ENCODE measurements at regions not wholly inside any gene's neighbourhood (a gene's known extent, or its start where the extent isn't known, plus 50 kb on each side); places are given as distances from the start of the nearest gene placed in this dataset.

GRCh38 chr2:105607920-105608504 lies 136.7 kb upstream of the NCK2 start:
- Histone ChIP-seq H3K4me3 (ENCODE audit: low read length) (no peak overlapping the region), H3K4me1 (ENCODE audit: insufficient read depth, low read length) (peaks cover 14% of the 10 kb centered on the region), H3K9me3 (ENCODE audit: low read length) (no peaks in the 10 kb centered on the region), H3K27me3 (ENCODE audit: insufficient read depth, low read length) (no peaks in the 10 kb centered on the region), H3K36me3 (ENCODE audit: insufficient read depth, low read length) (no peaks in the 10 kb centered on the region), H2AFZ (ENCODE audit: low read depth, low read length) (no peak overlapping the region)

GRCh38 chr2:105606081-105606480 lies 138.6 kb upstream of the NCK2 start:
- peaks cover 10% of the 10 kb centered on the region for H3K4me1 ChIP-seq (ENCODE audit: insufficient read depth, low read length)
- no peaks in the 10 kb centered on the region for H3K36me3 ChIP-seq (ENCODE audit: insufficient read depth, low read length)
- no peaks in the 10 kb centered on the region for H3K27me3 ChIP-seq (ENCODE audit: insufficient read depth, low read length)
- no peak overlapping the region for H3K4me3 ChIP-seq (ENCODE audit: low read length)
- H3K9me3 ChIP-seq (ENCODE audit: low read length), result no peaks in the 10 kb centered on the region
- no peak overlapping the region for H2AFZ ChIP-seq (ENCODE audit: low read depth, low read length)

GRCh38 chr2:105604938-105605337 lies 139.8 kb upstream of the NCK2 start:
- no peaks in the 10 kb centered on the region for H3K36me3 ChIP-seq (ENCODE audit: insufficient read depth, low read length)
- peaks cover 4% of the 10 kb centered on the region for H3K4me1 ChIP-seq (ENCODE audit: insufficient read depth, low read length)
- no peak overlapping the region for H2AFZ ChIP-seq (ENCODE audit: low read depth, low read length)
- no peak overlapping the region for H3K4me3 ChIP-seq (ENCODE audit: low read length)
- H3K27me3 ChIP-seq (ENCODE audit: insufficient read depth, low read length), result no peaks in the 10 kb centered on the region
- H3K9me3 ChIP-seq (ENCODE audit: low read length), result no peaks in the 10 kb centered on the region

- Histone ChIP-seq H3K36me3 (ENCODE audit: insufficient read depth, low read length) (no peaks in the 10 kb centered on the region), H3K9me3 (ENCODE audit: low read length) (no peaks in the 10 kb centered on the region), H3K4me3 (ENCODE audit: low read length) (no peak overlapping the region), H3K27me3 (ENCODE audit: insufficient read depth, low read length) (no peaks in the 10 kb centered on the region), H3K4me1 (ENCODE audit: insufficient read depth, low read length) (peaks cover 4% of the 10 kb centered on the region), H2AFZ (ENCODE audit: low read depth, low read length) (no peak overlapping the region)
Observed at GRCh38 chr2:105600949-105601794, 143.5 kb upstream of the NCK2 start.

GRCh38 chr2:105600602-105600948 lies 144.1 kb upstream of the NCK2 start:
- peaks cover 4% of the 10 kb centered on the region for H3K4me1 ChIP-seq (ENCODE audit: insufficient read depth, low read length)
- no peaks in the 10 kb centered on the region for H3K36me3 ChIP-seq (ENCODE audit: insufficient read depth, low read length)
- no peak overlapping the region for H3K4me3 ChIP-seq (ENCODE audit: low read length)
- no peaks in the 10 kb centered on the region for H3K9me3 ChIP-seq (ENCODE audit: low read length)
- H2AFZ ChIP-seq (ENCODE audit: low read depth, low read length), result no peak overlapping the region
- no peaks in the 10 kb centered on the region for H3K27me3 ChIP-seq (ENCODE audit: insufficient read depth, low read length)

GRCh38 chr2:105600037-105600442 lies 144.7 kb upstream of the NCK2 start:
- Histone ChIP-seq H3K27me3 (ENCODE audit: insufficient read depth, low read length) (no peaks in the 10 kb centered on the region), H3K4me3 (ENCODE audit: low read length) (no peak overlapping the region), H2AFZ (ENCODE audit: low read depth, low read length) (no peak overlapping the region), H3K9me3 (ENCODE audit: low read length) (no peaks in the 10 kb centered on the region), H3K4me1 (ENCODE audit: insufficient read depth, low read length) (peaks cover 4% of the 10 kb centered on the region), H3K36me3 (ENCODE audit: insufficient read depth, low read length) (no peaks in the 10 kb centered on the region)

GRCh38 chr2:105598829-105599698 lies 145.6 kb upstream of the NCK2 start:
- no peak overlapping the region for H2AFZ ChIP-seq (ENCODE audit: low read depth, low read length)
- H3K4me3 ChIP-seq (ENCODE audit: low read length), result no peak overlapping the region
- no peaks in the 10 kb centered on the region for H3K9me3 ChIP-seq (ENCODE audit: low read length)
- H3K4me1 ChIP-seq (ENCODE audit: insufficient read depth, low read length), result peaks cover 4% of the 10 kb centered on the region
- no peaks in the 10 kb centered on the region for H3K27me3 ChIP-seq (ENCODE audit: insufficient read depth, low read length)
- no peaks in the 10 kb centered on the region for H3K36me3 ChIP-seq (ENCODE audit: insufficient read depth, low read length)

- H3K4me1 ChIP-seq (ENCODE audit: insufficient read depth, low read length), result peaks cover 4% of the 10 kb centered on the region
- no peaks in the 10 kb centered on the region for H3K36me3 ChIP-seq (ENCODE audit: insufficient read depth, low read length)
- no peak overlapping the region for H2AFZ ChIP-seq (ENCODE audit: low read depth, low read length)
- H3K27me3 ChIP-seq (ENCODE audit: insufficient read depth, low read length), result no peaks in the 10 kb centered on the region
- H3K9me3 ChIP-seq (ENCODE audit: low read length), result no peaks in the 10 kb centered on the region
- no peak overlapping the region for H3K4me3 ChIP-seq (ENCODE audit: low read length)
Observed at GRCh38 chr2:105597806-105598803, 146.6 kb upstream of the NCK2 start.

- Histone ChIP-seq H2AFZ (ENCODE audit: low read depth, low read length) (no peak overlapping the region), H3K4me1 (ENCODE audit: insufficient read depth, low read length) (peaks cover 7% of the 10 kb centered on the region), H3K36me3 (ENCODE audit: insufficient read depth, low read length) (no peaks in the 10 kb centered on the region), H3K27me3 (ENCODE audit: insufficient read depth, low read length) (no peaks in the 10 kb centered on the region), H3K4me3 (ENCODE audit: low read length) (no peak overlapping the region), H3K9me3 (ENCODE audit: low read length) (no peaks in the 10 kb centered on the region)
Observed at GRCh38 chr2:105597011-105597805, 147.5 kb upstream of the NCK2 start.

GRCh38 chr2:105596411-105596921 lies 148.2 kb upstream of the NCK2 start:
- no peak overlapping the region for H3K4me3 ChIP-seq (ENCODE audit: low read length)
- H3K36me3 ChIP-seq (ENCODE audit: insufficient read depth, low read length), result no peaks in the 10 kb centered on the region
- no peak overlapping the region for H2AFZ ChIP-seq (ENCODE audit: low read depth, low read length)
- H3K4me1 ChIP-seq (ENCODE audit: insufficient read depth, low read length), result peaks cover 7% of the 10 kb centered on the region
- H3K27me3 ChIP-seq (ENCODE audit: insufficient read depth, low read length), result no peaks in the 10 kb centered on the region
- no peaks in the 10 kb centered on the region for H3K9me3 ChIP-seq (ENCODE audit: low read length)

GRCh38 chr2:105595536-105595935 lies 149.2 kb upstream of the NCK2 start:
- peaks cover 5% of the 10 kb centered on the region for H3K4me1 ChIP-seq (ENCODE audit: insufficient read depth, low read length)
- H3K36me3 ChIP-seq (ENCODE audit: insufficient read depth, low read length), result no peaks in the 10 kb centered on the region
- peaks cover 2% of the 10 kb centered on the region for H3K9me3 ChIP-seq (ENCODE audit: low read length)
- no peaks in the 10 kb centered on the region for H3K27me3 ChIP-seq (ENCODE audit: insufficient read depth, low read length)
- no peak overlapping the region for H2AFZ ChIP-seq (ENCODE audit: low read depth, low read length)
- no peak overlapping the region for H3K4me3 ChIP-seq (ENCODE audit: low read length)
